Kidney (tissue), 13 donors: ENCODE measurements at regions not wholly inside any gene's neighbourhood (a gene's known extent, or its start where the extent isn't known, plus 50 kb on each side); places are given as distances from the start of the nearest gene placed in this dataset.

Experiments used
- DNase-seq, 5 donors: peaks; one replicate each; pipeline ENCODE4 v3.0.0-alpha.2; 2013 to 2020
- FAIRE-seq: peaks from 2 replicates; lab custom pipeline; 2012; peaks lifted over from hg19 to GRCh38; lab: Jason Lieb, UNC
- H3K27ac ChIP-seq, 2 donors: one replicate each; pipeline ENCODE4 v1.7.0; 2013; ENCODE audit warnings: low read depth in 2 of 2, low read length in 2 of 2, inconsistent platforms in 1 of 2
- H3K27me3 ChIP-seq: one replicate; pipeline ENCODE4 v1.7.1; 2013; ENCODE audit warnings: low read length, inconsistent platforms; ENCODE audit not compliant: control insufficient read depth, insufficient read depth
- H3K36me3 ChIP-seq, 3 donors: one replicate each; pipeline versions ENCODE4 v1.7.0 to v1.7.1; 2013; ENCODE audit warnings: low read length in 3 of 3, control low read depth in 1 of 3, inconsistent platforms in 1 of 3; ENCODE audit not compliant: insufficient read depth in 3 of 3, control insufficient read depth in 2 of 3
- H3K4me1 ChIP-seq, 3 donors: one replicate each; pipeline versions ENCODE4 v1.7.0 to v1.7.1; 2013; ENCODE audit warnings: low read length in 3 of 3, inconsistent platforms in 1 of 3, low read depth in 1 of 3; ENCODE audit not compliant: control insufficient read depth in 2 of 3, insufficient read depth in 2 of 3
- H3K4me3 ChIP-seq, 3 donors: one replicate each; pipeline versions ENCODE4 v1.7.0 to v1.8.1; 2013; ENCODE audit warnings: low read length in 3 of 3, control low read depth in 1 of 3, inconsistent platforms in 1 of 3
- H3K9ac ChIP-seq, 3 donors: one replicate each; pipeline versions ENCODE4 v1.7.0 to v1.7.1; 2013; ENCODE audit warnings: low read length in 3 of 3, control low read depth in 1 of 3, inconsistent platforms in 1 of 3
- H3K9me3 ChIP-seq, 3 donors: one replicate each; pipeline versions ENCODE4 v1.7.0 to v1.7.1; 2013; ENCODE audit warnings: low read length in 3 of 3, control low read depth in 1 of 3, inconsistent platforms in 1 of 3; ENCODE audit not compliant: control insufficient read depth in 2 of 3, insufficient read depth in 1 of 3
- intact Hi-C: fragments of 100-400 bp; cut with DNase I; formaldehyde crosslinking; loops from one replicate; pipeline ENCODE4 v1.11.1; 2022
- TF ChIP-seq, protein P1 (sequence below): IDR thresholded peaks from 3 replicates; pipeline ENCODE4 v1.5.1; 2012; ENCODE audit warnings: mild to moderate bottlenecking, moderate library complexity, borderline replicate concordance; ENCODE audit not compliant: insufficient read depth; ENCODE audit errors: extremely low read depth
- donor health status: control.
- donor health status: control.
- donor health status: control.
- donor health status: control.
- donor health status: control.
- donor health status: DM: yes; HTN: yes; CAD: no.
- donor health status: Normal renal cell carcinoma (clear cell type).

DNA sequence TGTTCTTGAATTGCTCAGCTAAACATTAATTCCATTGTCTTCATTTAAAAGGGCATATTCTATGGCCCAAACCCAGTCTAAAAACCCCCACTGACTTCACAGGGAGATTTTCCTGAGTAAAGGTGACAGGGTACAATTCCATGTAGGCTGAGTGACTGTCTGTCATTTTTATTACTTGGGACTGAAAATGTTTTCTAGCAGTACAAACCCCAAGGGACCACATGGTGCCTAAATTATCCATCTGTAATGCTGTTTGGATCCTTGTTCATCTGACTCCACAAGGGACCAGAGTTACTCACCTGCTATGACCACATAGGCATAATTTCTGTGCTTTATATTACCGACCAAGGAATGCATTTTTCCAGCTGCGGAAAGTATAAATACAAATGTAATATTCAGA lies 349.1 kb downstream of the ZNF608 start:
- no peak for DNase-seq
- FAIRE-seq: no peak
- no peaks in the 10 kb centered on the region for H3K9me3 ChIP-seq
- intact Hi-C loops: no loop called here
- H3K9ac ChIP-seq: no peak overlapping the region
- no peaks in the 10 kb centered on the region for H3K36me3 ChIP-seq
- no peak overlapping the region for H3K27ac ChIP-seq
- peaks cover 0 to 4% (median 2%) of the 10 kb centered on the region in 3 donors for H3K4me1 ChIP-seq
- H3K27me3 ChIP-seq: no peaks in the 10 kb centered on the region
- H3K4me3 ChIP-seq: no peak overlapping the region
- TF ChIP-seq, protein P1, sequence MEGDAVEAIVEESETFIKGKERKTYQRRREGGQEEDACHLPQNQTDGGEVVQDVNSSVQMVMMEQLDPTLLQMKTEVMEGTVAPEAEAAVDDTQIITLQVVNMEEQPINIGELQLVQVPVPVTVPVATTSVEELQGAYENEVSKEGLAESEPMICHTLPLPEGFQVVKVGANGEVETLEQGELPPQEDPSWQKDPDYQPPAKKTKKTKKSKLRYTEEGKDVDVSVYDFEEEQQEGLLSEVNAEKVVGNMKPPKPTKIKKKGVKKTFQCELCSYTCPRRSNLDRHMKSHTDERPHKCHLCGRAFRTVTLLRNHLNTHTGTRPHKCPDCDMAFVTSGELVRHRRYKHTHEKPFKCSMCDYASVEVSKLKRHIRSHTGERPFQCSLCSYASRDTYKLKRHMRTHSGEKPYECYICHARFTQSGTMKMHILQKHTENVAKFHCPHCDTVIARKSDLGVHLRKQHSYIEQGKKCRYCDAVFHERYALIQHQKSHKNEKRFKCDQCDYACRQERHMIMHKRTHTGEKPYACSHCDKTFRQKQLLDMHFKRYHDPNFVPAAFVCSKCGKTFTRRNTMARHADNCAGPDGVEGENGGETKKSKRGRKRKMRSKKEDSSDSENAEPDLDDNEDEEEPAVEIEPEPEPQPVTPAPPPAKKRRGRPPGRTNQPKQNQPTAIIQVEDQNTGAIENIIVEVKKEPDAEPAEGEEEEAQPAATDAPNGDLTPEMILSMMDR: no peak

DNA sequence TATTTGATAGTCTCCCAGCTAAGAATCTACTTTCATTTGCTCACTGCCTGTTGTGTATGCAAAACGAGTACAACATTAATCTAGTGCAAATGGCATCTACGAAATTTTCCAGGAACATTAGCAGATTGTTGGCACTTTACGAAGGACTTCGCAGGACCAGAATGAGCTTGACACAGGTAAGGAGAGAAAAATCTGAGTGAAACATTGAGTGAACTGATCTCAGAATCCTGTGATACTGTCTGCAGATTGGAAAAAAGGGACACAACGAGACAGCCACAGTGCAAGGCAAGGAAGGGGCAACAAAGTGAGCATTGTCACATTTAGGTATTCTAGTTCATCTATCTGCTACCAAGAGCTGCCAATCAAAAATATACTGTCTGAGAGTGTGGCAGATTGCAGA lies 350.5 kb downstream of the ZNF608 start:
- TF ChIP-seq, protein P1: no peak
- Histone ChIP-seq H3K4me3 (no peak overlapping the region), H3K4me1 (peaks cover 0 to 4% (median 0%) of the 10 kb centered on the region in 3 donors), H3K9ac (no peak overlapping the region), H3K36me3 (no peaks in the 10 kb centered on the region), H3K27ac (no peak overlapping the region), H3K9me3 (peaks cover 0 to 1% (median 0%) of the 10 kb centered on the region in 3 donors), H3K27me3 (no peaks in the 10 kb centered on the region)
- FAIRE-seq (no peak), DNase-seq (no peak)
- intact Hi-C loops: no loop called here

DNA sequence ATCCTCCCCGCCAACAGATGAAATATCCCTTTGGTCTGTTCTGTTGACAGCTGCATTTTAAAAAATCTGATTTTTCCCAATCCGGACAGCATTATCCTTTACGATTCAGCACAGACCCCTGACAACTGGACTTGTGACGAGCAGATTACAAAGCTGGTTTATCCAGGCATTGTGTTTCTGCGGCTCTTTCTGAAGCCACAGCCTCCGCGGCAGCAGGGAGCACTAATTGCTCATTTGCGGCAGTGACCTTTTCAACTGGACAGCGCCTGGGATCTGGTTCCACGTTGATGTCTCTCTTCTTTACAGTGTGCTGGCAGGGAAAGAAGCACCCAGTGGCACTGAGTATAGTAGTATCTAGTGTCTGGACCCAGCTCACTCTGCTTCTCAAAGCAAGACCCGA lies 351.2 kb downstream of the ZNF608 start:
- no peak for FAIRE-seq
- no peak overlapping the region for H3K27ac ChIP-seq
- H3K9me3 ChIP-seq: peaks cover 2 to 5% (median 3%) of the 10 kb centered on the region in 3 donors
- intact Hi-C loops: no loop called here
- TF ChIP-seq, protein P1: no peak
- H3K4me1 ChIP-seq: peaks cover 0 to 4% (median 0%) of the 10 kb centered on the region in 3 donors
- H3K4me3 ChIP-seq: no peak overlapping the region
- no peaks in the 10 kb centered on the region for H3K36me3 ChIP-seq
- H3K9ac ChIP-seq: no peak overlapping the region
- peak in 4 of 5 donors; percentile 62 to 75 (median 69) for DNase-seq
- no peaks in the 10 kb centered on the region for H3K27me3 ChIP-seq

DNA sequence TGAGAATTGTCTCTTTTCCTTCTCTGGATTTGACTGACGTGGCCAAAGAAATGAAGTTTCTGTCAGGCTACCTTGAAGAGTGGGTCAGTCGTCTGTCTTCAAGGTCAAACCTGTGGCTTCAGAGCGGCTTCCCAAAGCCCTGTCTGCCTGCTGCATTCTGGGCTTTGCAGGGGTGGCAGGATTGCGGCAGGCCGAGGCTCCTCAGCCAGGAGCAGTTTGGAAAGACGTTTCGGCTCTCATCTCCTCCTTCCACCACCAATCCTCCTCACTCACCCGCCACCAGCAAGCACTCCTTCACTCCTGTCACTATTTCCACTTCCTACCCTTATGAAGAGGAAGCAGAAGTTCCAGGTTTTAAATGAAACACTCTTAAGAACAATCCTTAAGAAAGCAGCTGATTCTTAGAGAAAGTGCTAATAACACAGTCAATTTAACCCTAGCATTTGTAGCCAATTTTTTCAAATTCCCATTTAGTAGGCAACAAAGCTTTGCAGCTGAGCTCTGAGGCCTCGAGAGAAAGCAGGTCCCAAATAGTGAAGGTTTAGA lies 351.7 kb downstream of the ZNF608 start:
- no peak for FAIRE-seq
- intact Hi-C loops: no loop called here
- Histone ChIP-seq H3K27me3 (no peaks in the 10 kb centered on the region), H3K9me3 (peaks cover 2 to 11% (median 5%) of the 10 kb centered on the region in 3 donors), H3K4me1 (peaks cover 0 to 4% (median 0%) of the 10 kb centered on the region in 3 donors), H3K4me3 (no peak overlapping the region), H3K9ac (no peak overlapping the region), H3K36me3 (no peaks in the 10 kb centered on the region), H3K27ac (no peak overlapping the region)
- DNase-seq: no peak
- TF ChIP-seq, protein P1: no peak
